H9 (cell line): ENCODE measurements at regions not wholly inside any gene's neighbourhood (a gene's known extent, or its start where the extent isn't known, plus 50 kb on each side); places are given as distances from the start of the nearest gene placed in this dataset.

ENCODE experiments used
- DNase-seq: peaks from one replicate; pipeline ENCODE4 v3.0.0-alpha.2; 2017
- H2AFZ ChIP-seq: one replicate; pipeline ENCODE4 v1.6.1; 2013; ENCODE audit warnings: mild to moderate bottlenecking, low read length, control low read depth, moderate library complexity
- H2AK5ac ChIP-seq: 2 replicates; pipeline ENCODE4 v1.6.1; 2013; ENCODE audit warnings: low read length, control low read depth, mixed read lengths; ENCODE audit not compliant: insufficient read length
- H2BK120ac ChIP-seq: one replicate; pipeline ENCODE4 v1.6.1; 2013; ENCODE audit warnings: low read depth, mild to moderate bottlenecking, low read length, control low read depth, inconsistent platforms; ENCODE audit not compliant: poor library complexity, severe bottlenecking
- H2BK12ac ChIP-seq: 2 replicates; pipeline ENCODE4 v1.6.1; 2013; ENCODE audit warnings: low read length, control low read depth, mixed read lengths, low read depth; ENCODE audit not compliant: insufficient read length
- H2BK15ac ChIP-seq: 2 replicates; pipeline ENCODE4 v1.6.1; 2013; ENCODE audit warnings: low read depth, low read length, control low read depth
- H2BK20ac ChIP-seq: one replicate; pipeline ENCODE4 v1.6.1; 2013; ENCODE audit warnings: low read depth, mild to moderate bottlenecking, low read length, control low read depth, inconsistent platforms; ENCODE audit not compliant: poor library complexity, severe bottlenecking
- H2BK5ac ChIP-seq: 2 replicates; pipeline ENCODE4 v1.6.1; 2013; ENCODE audit warnings: low read length, control low read depth, mixed read lengths; ENCODE audit not compliant: insufficient read length
- H3K14ac ChIP-seq: 2 replicates; pipeline ENCODE4 v1.6.1; 2013; ENCODE audit warnings: low read length, control low read depth; ENCODE audit not compliant: insufficient read depth
- H3K18ac ChIP-seq: 2 replicates; pipeline ENCODE4 v1.6.1; 2013; ENCODE audit warnings: low read depth, mild to moderate bottlenecking, mixed read lengths, low read length, control low read depth; ENCODE audit not compliant: insufficient read length
- H3K23ac ChIP-seq: 2 replicates; pipeline ENCODE4 v1.6.1; 2013; ENCODE audit warnings: low read length, control low read depth, mixed read lengths, low read depth; ENCODE audit not compliant: insufficient read length
- H3K23me2 ChIP-seq: 2 replicates; pipeline ENCODE4 v1.6.1; 2013; ENCODE audit warnings: low read depth, mild to moderate bottlenecking, mixed read lengths, low read length, control low read depth; ENCODE audit not compliant: insufficient read length, poor library complexity, severe bottlenecking
- H3K27ac ChIP-seq: 2 replicates; pipeline ENCODE4 v1.5.1; 2013; ENCODE audit warnings: low read length, control low read depth, mixed read lengths, low read depth; ENCODE audit not compliant: insufficient read length
- H3K27me3 ChIP-seq: 2 replicates; pipeline ENCODE4 v1.6.1; 2013; ENCODE audit warnings: low read length, control low read depth, inconsistent platforms; ENCODE audit not compliant: insufficient read depth
- H3K4ac ChIP-seq: 2 replicates; pipeline ENCODE4 v1.6.1; 2013; ENCODE audit warnings: low read depth, mild to moderate bottlenecking, control low read depth, inconsistent platforms, low read length, moderate library complexity
- H3K4me1 ChIP-seq: 2 replicates; pipeline ENCODE4 v1.6.1; 2013; ENCODE audit warnings: low read length, control low read depth, inconsistent platforms; ENCODE audit not compliant: insufficient read depth
- H3K4me2 ChIP-seq: 2 replicates; pipeline ENCODE4 v1.6.1; 2013; ENCODE audit warnings: low read length, control low read depth, mixed read lengths; ENCODE audit not compliant: insufficient read length, insufficient read depth
- H3K56ac ChIP-seq: 2 replicates; pipeline ENCODE4 v1.6.1; 2013; ENCODE audit warnings: low read depth, mild to moderate bottlenecking, mixed read lengths, low read length, control low read depth; ENCODE audit not compliant: insufficient read length
- H3K79me1 ChIP-seq: 2 replicates; pipeline ENCODE4 v1.6.1; 2013; ENCODE audit warnings: low read depth, mild to moderate bottlenecking, moderate library complexity, low read length, control low read depth, inconsistent platforms; ENCODE audit not compliant: insufficient read depth, poor library complexity, severe bottlenecking
- H3K79me2 ChIP-seq: 2 replicates; pipeline ENCODE4 v1.6.1; 2013; ENCODE audit warnings: low read length, control low read depth, inconsistent platforms; ENCODE audit not compliant: insufficient read depth
- H3K9ac ChIP-seq: 2 replicates; pipeline ENCODE4 v1.6.1; 2013; ENCODE audit warnings: low read length, control low read depth, mixed read lengths; ENCODE audit not compliant: insufficient read length; ENCODE audit errors: extremely low read depth
- H3K9me3 ChIP-seq: one replicate; pipeline ENCODE4 v1.6.1; 2013; ENCODE audit warnings: low read depth, low read length, inconsistent platforms; ENCODE audit not compliant: control insufficient read depth
- H3T11ph ChIP-seq: one replicate; pipeline ENCODE4 v1.6.1; 2013; ENCODE audit warnings: mild to moderate bottlenecking, low read length, control low read depth, inconsistent platforms
- H4K20me1 ChIP-seq: one replicate; pipeline ENCODE4 v1.6.1; 2013; ENCODE audit not compliant: control insufficient read depth, insufficient read length, insufficient read depth
- H4K5ac ChIP-seq: 2 replicates; pipeline ENCODE4 v1.6.1; 2013; ENCODE audit warnings: low read depth, mild to moderate bottlenecking, mixed read lengths, low read length, control low read depth; ENCODE audit not compliant: insufficient read length
- H4K8ac ChIP-seq: replicated peaks from 2 replicates; pipeline ENCODE4 v1.6.1; 2013; ENCODE audit warnings: low read length, control low read depth, mixed read lengths, low read depth; ENCODE audit not compliant: insufficient read length
- H4K91ac ChIP-seq: 2 replicates; pipeline ENCODE4 v1.6.1; 2013; ENCODE audit warnings: low read depth, mild to moderate bottlenecking, moderate library complexity, mixed read lengths, low read length, control low read depth; ENCODE audit not compliant: insufficient read length
- H3K27ac Mint-ChIP-seq, 3 experiments: 2 replicates in 2 of 3; 3 replicates in 1 of 3; pipeline ENCODE4 v1.8.0; 2020 to 2021; ENCODE audit warnings: mixed read lengths in 3 of 3, mild to moderate bottlenecking in 1 of 3, moderate library complexity in 1 of 3
- H3K27me3 Mint-ChIP-seq: 2 replicates; pipeline ENCODE4 v1.8.0; 2021; ENCODE audit warnings: low read depth, mild to moderate bottlenecking, moderate library complexity, mixed read lengths
- H3K36me3 Mint-ChIP-seq, 3 experiments: 2 replicates in 2 of 3; 3 replicates in 1 of 3; pipeline ENCODE4 v1.8.0; 2020 to 2021; ENCODE audit warnings: low read depth in 3 of 3, mixed read lengths in 3 of 3; ENCODE audit not compliant: insufficient read depth in 1 of 3
- H3K4me1 Mint-ChIP-seq, 2 experiments: 2 replicates each; pipeline ENCODE4 v1.8.0; 2020; ENCODE audit warnings: mixed read lengths in 2 of 2
- H3K4me3 Mint-ChIP-seq, 2 experiments: 2 replicates in 1 of 2; 3 replicates in 1 of 2; pipeline ENCODE4 v1.8.0; 2020 to 2021; ENCODE audit warnings: mild to moderate bottlenecking in 2 of 2, mixed read lengths in 2 of 2, moderate library complexity in 1 of 2
- H3K9me3 Mint-ChIP-seq, 2 experiments: 2 replicates in 1 of 2; 3 replicates in 1 of 2; pipeline ENCODE4 v1.8.0; 2020; ENCODE audit warnings: mild to moderate bottlenecking in 2 of 2, mixed read lengths in 2 of 2, moderate library complexity in 1 of 2
- TF ChIP-seq, protein P1 (sequence below): fragments of 200-600 bp; sonication (generic); conservative IDR thresholded peaks from 3 replicates; pipeline ENCODE4 v1.8.0; 2021; ENCODE audit warnings: antibody characterized with exemption, mild to moderate bottlenecking

DNA sequence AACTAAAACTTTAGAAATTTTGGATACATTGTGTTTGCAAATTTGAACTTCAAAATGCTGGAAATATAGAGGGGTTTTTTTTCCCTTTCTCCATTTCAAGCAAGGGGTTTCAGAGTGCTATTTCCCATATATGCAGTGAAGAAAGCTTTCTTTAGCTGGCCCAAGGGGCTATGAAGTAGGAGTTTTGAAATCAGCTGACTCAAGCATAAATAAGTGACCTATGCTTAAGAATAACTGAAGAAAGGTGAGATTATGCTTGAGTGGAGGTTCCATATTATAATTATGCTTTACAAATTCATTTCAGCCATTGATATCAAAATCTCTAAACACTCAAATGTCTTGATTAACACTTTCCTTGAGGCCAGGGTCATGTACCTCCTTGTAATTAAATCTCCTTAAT, 51.0 kb upstream of the RBBP8 start:
- no peak overlapping the region for H2BK15ac ChIP-seq
- DNase-seq, result no peak

More for the DNA sequence above, 51.0 kb upstream of the RBBP8 start:
- Histone ChIP-seq H3K14ac (no peak overlapping the region), H2AFZ (no peak overlapping the region), H3K4ac (no peak overlapping the region), H3K4me1 (no peaks in the 10 kb centered on the region), H3K27ac (no peak overlapping the region), H3K56ac (no peak overlapping the region), H3T11ph (no peak overlapping the region), H3K18ac (no peak overlapping the region), H2BK5ac (no peak overlapping the region), H3K23ac (no peak overlapping the region), H4K5ac (no peak overlapping the region), H3K23me2 (no peaks in the 10 kb centered on the region), H3K9ac (no peak overlapping the region), H3K79me2 (no peaks in the 10 kb centered on the region), H3K27me3 (no peaks in the 10 kb centered on the region), H2AK5ac (no peak overlapping the region), H3K79me1 (no peaks in the 10 kb centered on the region), H4K8ac (no peak overlapping the region), H3K4me2 (no peak overlapping the region), H3K9me3 (no peaks in the 10 kb centered on the region), H2BK120ac (no peak overlapping the region), H2BK20ac (no peak overlapping the region), H2BK12ac (no peak overlapping the region), H4K20me1 (no peaks in the 10 kb centered on the region), H4K91ac (no peak overlapping the region)
- peaks cover 16 to 26% of the 10 kb centered on the region in 2 experiments for H3K9me3 Mint-ChIP-seq
- H3K4me3 Mint-ChIP-seq, result no peak overlapping the region
- TF ChIP-seq, protein P1, sequence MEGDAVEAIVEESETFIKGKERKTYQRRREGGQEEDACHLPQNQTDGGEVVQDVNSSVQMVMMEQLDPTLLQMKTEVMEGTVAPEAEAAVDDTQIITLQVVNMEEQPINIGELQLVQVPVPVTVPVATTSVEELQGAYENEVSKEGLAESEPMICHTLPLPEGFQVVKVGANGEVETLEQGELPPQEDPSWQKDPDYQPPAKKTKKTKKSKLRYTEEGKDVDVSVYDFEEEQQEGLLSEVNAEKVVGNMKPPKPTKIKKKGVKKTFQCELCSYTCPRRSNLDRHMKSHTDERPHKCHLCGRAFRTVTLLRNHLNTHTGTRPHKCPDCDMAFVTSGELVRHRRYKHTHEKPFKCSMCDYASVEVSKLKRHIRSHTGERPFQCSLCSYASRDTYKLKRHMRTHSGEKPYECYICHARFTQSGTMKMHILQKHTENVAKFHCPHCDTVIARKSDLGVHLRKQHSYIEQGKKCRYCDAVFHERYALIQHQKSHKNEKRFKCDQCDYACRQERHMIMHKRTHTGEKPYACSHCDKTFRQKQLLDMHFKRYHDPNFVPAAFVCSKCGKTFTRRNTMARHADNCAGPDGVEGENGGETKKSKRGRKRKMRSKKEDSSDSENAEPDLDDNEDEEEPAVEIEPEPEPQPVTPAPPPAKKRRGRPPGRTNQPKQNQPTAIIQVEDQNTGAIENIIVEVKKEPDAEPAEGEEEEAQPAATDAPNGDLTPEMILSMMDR, result no peak
- peaks cover 9 to 27% (median 23%) of the 10 kb centered on the region in 3 experiments for H3K36me3 Mint-ChIP-seq
- H3K4me1 Mint-ChIP-seq, result peaks cover 19 to 24% of the 10 kb centered on the region in 2 experiments
- no peak overlapping the region for H3K27ac Mint-ChIP-seq
- peaks cover 7% of the 10 kb centered on the region; the same call in 1 of the 2 replicates for H3K27me3 Mint-ChIP-seq
